Endothelial cell of umbilical vein (primary cell): ENCODE measurements at regions not wholly inside any gene's neighbourhood (a gene's known extent, or its start where the extent isn't known, plus 50 kb on each side); places are given as distances from the start of the nearest gene placed in this dataset.

Experiments
- BruUV-seq: library from RNA; stranded (reverse); fragments of 400-500 nt; replicated peaks from 2 replicates; lab custom pipeline; 2021; lab: Mats Ljungman, UMichigan
- CTCF ChIA-PET: fragments of 300-600, 350-600 bp; sonication (Branson Sonifier 250); formaldehyde crosslinking; loops from one replicate; lab custom pipeline; 2021; ENCODE audit warnings: antibody characterized with exemption, inconsistent platforms; lab: Charles Lee
- POLR2A ChIA-PET: fragments of 300-600, 350-600 bp; sonication (Branson Sonifier 250); formaldehyde crosslinking; loops from one replicate; lab custom pipeline; 2021; ENCODE audit warnings: antibody characterized with exemption, inconsistent platforms; lab: Charles Lee
- DNase-seq: peaks from one replicate; pipeline ENCODE4 v3.0.0-alpha.2; 2011; ENCODE audit warnings: low read depth, low spot score
- FAIRE-seq: peaks from 2 replicates; lab custom pipeline; 2011; peaks lifted over from hg19 to GRCh38; lab: Jason Lieb, UNC
- H2AFZ ChIP-seq: 2 replicates; pipeline ENCODE4 v1.6.0; 2012; ENCODE audit warnings: low read depth, low read length, control low read depth, inconsistent platforms
- H3K27ac ChIP-seq: 2 replicates; pipeline ENCODE4 v1.5.1; 2011; ENCODE audit warnings: low read depth, mild to moderate bottlenecking, control low read depth, low read length, moderate library complexity; ENCODE audit not compliant: insufficient read depth
- H3K27me3 ChIP-seq, 2 experiments: 2 replicates each; pipeline versions ENCODE4 v1.6.0 to v1.6.1; 2011; ENCODE audit warnings: low read length in 2 of 2, mixed read lengths in 1 of 2; ENCODE audit not compliant: control insufficient read depth in 2 of 2, insufficient read depth in 2 of 2
- H3K36me3 ChIP-seq, 2 experiments: 2 replicates in 1 of 2; 3 replicates in 1 of 2; pipeline ENCODE4 v1.5.1; 2011; ENCODE audit warnings: low read length in 2 of 2, mild to moderate bottlenecking in 1 of 2, moderate library complexity in 1 of 2; ENCODE audit not compliant: control insufficient read depth in 2 of 2, insufficient read depth in 2 of 2; ENCODE audit errors: extremely low read depth in 1 of 2
- H3K4me1 ChIP-seq: 3 replicates; pipeline ENCODE4 v1.5.1; 2011; ENCODE audit warnings: mild to moderate bottlenecking, low read length; ENCODE audit not compliant: control insufficient read depth, insufficient read depth; ENCODE audit errors: extremely low read depth
- H3K4me2 ChIP-seq: 2 replicates; pipeline ENCODE4 v1.6.1; 2011; ENCODE audit warnings: low read length, control low read depth, mixed read lengths; ENCODE audit not compliant: insufficient read depth
- H3K4me3 ChIP-seq, 3 experiments: fragments of 200-600 bp in 1 of 3; sonication (generic), shearing (Covaris generic) in 1 of 3; replicated peaks in 1 of 3; 2 replicates each; pipeline ENCODE4 v1.5.1; 2011 to 2016; ENCODE audit warnings: control low read depth in 3 of 3, low read length in 3 of 3, mild to moderate bottlenecking in 2 of 3, inconsistent platforms in 1 of 3, low read depth in 1 of 3, moderate library complexity in 1 of 3; ENCODE audit not compliant: insufficient read depth in 1 of 3
- H3K79me2 ChIP-seq: 2 replicates; pipeline ENCODE4 v1.6.0; 2012; ENCODE audit warnings: low read length, inconsistent platforms; ENCODE audit not compliant: control insufficient read depth, insufficient read depth
- H3K9ac ChIP-seq: replicated peaks from 2 replicates; pipeline ENCODE3; 2011; ENCODE audit warnings: low read length, control low read depth; ENCODE audit not compliant: insufficient read depth; ENCODE audit errors: extremely low read depth
- H3K9me1 ChIP-seq: replicated peaks from 3 replicates; pipeline ENCODE4 v1.6.0; 2011; ENCODE audit warnings: mild to moderate bottlenecking, low read length; ENCODE audit not compliant: control insufficient read depth, insufficient read depth; ENCODE audit errors: extremely low read depth
- H3K9me3 ChIP-seq: replicated peaks from 2 replicates; pipeline ENCODE4 v1.5.1; 2012; ENCODE audit warnings: low read length, inconsistent platforms; ENCODE audit not compliant: control insufficient read depth, insufficient read depth
- H4K20me1 ChIP-seq: replicated peaks from 2 replicates; pipeline ENCODE3; 2011; ENCODE audit warnings: mild to moderate bottlenecking, low read length; ENCODE audit not compliant: control insufficient read depth, insufficient read depth; ENCODE audit errors: extremely low read depth
- CTCF ChIP-seq, 2 donors: IDR thresholded peaks; 1 replicate in 1 of 2; 2 replicates in 1 of 2; pipeline ENCODE4 v1.5.1; 2011; ENCODE audit warnings: low read length in 2 of 2, mild to moderate bottlenecking in 2 of 2, moderate library complexity in 2 of 2, control low read depth in 1 of 2, inconsistent platforms in 1 of 2, low read depth in 1 of 2; ENCODE audit not compliant: insufficient read depth in 1 of 2; ENCODE audit errors: extremely low read depth in 1 of 2
- EZH2 ChIP-seq: IDR thresholded peaks from 2 replicates; pipeline ENCODE4 v1.6.1; 2012; ENCODE audit warnings: borderline replicate concordance, low read depth, mild to moderate bottlenecking, moderate library complexity, low read length, inconsistent platforms; ENCODE audit not compliant: severe bottlenecking
- FOS ChIP-seq: IDR thresholded peaks from 2 replicates; pipeline ENCODE4 v1.6.1; 2011; ENCODE audit warnings: mild to moderate bottlenecking, low read length, moderate library complexity, borderline replicate concordance; ENCODE audit not compliant: insufficient read depth
- GATA2 ChIP-seq: IDR thresholded peaks from 2 replicates; pipeline ENCODE4 v1.7.0; 2011; ENCODE audit warnings: low read depth, mild to moderate bottlenecking, moderate library complexity, mixed read lengths, low read length; ENCODE audit not compliant: insufficient read length, insufficient read depth
- JUN ChIP-seq: IDR thresholded peaks from 2 replicates; pipeline ENCODE4 v1.6.1; 2011; ENCODE audit warnings: borderline replicate concordance, low read depth; ENCODE audit not compliant: insufficient read length, insufficient read depth
- MAX ChIP-seq: IDR thresholded peaks from 2 replicates; pipeline ENCODE4 v1.6.1; 2011; ENCODE audit not compliant: insufficient read depth, insufficient read length
- MYC ChIP-seq: IDR thresholded peaks from one replicate; pipeline ENCODE4 v1.6.1; 2011; ENCODE audit warnings: mild to moderate bottlenecking, low read depth, low read length
- POLR2A ChIP-seq: IDR thresholded peaks from 2 replicates; pipeline ENCODE4 v1.6.1; 2012; ENCODE audit warnings: low read depth, mild to moderate bottlenecking, control low read depth, low read length
- POLR2AphosphoS5 ChIP-seq: IDR thresholded peaks from 2 replicates; pipeline ENCODE4 v1.6.1; 2012; ENCODE audit warnings: low read depth, mild to moderate bottlenecking, control low read depth, low read length, moderate library complexity; ENCODE audit not compliant: insufficient read depth
- dilution Hi-C: fragments of 300-500 bp; cut with MboI; formaldehyde crosslinking; loops from one replicate; pipeline ENCODE4 v1.15.0; 2019; ENCODE audit warnings: low sequenced_read_pairs; ENCODE audit not compliant: extremely low pct_ligation_motif_present
- intact Hi-C: fragments of 100-400 bp; cut with micrococcal nuclease; formaldehyde crosslinking; loops from one replicate; pipeline ENCODE4 v1.10.0; 2022

- no peaks in the 10 kb centered on the region for H3K27me3 ChIP-seq
- H3K27ac ChIP-seq, result no peak overlapping the region
- intact Hi-C loops, result no loop called here
- TF ChIP-seq MYC (no peak), JUN (no peak), POLR2AphosphoS5 (no peak), FOS (no peak), POLR2A (no peak), MAX (no peak), GATA2 (no peak)
- H3K9me3 ChIP-seq, result no peaks in the 10 kb centered on the region
- FAIRE-seq (no peak), DNase-seq (no peak)
- peaks cover 11% of the 10 kb centered on the region for H3K4me1 ChIP-seq
- H3K4me2 ChIP-seq, result no peak overlapping the region
- ChIA-PET CTCF (no interaction called here), POLR2A (no interaction called here)
- H4K20me1 ChIP-seq, result no peaks in the 10 kb centered on the region
- H3K9ac ChIP-seq, result no peak overlapping the region
- H3K36me3 ChIP-seq, result no peaks in the 10 kb centered on the region
- no peaks in the 10 kb centered on the region for H3K79me2 ChIP-seq
- no peak overlapping the region for H3K4me3 ChIP-seq
- no TSS peak for BruUV-seq
- H2AFZ ChIP-seq, result no peak overlapping the region
- dilution Hi-C loops, result no loop called here
- no peaks in the 10 kb centered on the region for H3K9me1 ChIP-seq
Measured at GRCh38 chr14:53836551-53836950, 120.1 kb downstream of the BMP4 start.

DNA sequence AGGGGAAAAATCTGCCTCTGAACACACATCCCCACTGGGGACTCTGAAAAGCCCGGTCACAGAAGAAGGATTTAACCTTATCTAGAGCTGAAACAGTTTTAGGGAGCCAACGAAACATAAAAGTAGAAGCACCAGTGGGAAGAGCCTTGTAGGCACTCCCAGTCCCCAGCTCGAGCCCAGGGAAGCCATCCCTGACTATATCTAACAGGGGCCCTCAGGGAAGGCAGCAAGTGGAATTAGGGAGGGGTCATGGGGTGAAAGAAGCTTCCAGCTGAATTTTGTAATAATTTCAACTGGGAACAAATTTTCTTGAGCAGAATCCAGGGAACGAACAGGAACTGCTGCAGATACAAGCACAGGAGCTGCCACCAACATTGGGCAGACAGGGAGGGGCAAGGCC lies 127.8 kb downstream of the BMP4 start:
- no peak overlapping the region for H3K9ac ChIP-seq
- no peak overlapping the region for H3K27ac ChIP-seq
- H3K4me1 ChIP-seq, result no peaks in the 10 kb centered on the region
- FAIRE-seq (no peak), DNase-seq (no peak)
- no peaks in the 10 kb centered on the region for H3K27me3 ChIP-seq
- no TSS peak for BruUV-seq
- H3K4me3 ChIP-seq, result no peak overlapping the region
- no peaks in the 10 kb centered on the region for H3K9me3 ChIP-seq
- H4K20me1 ChIP-seq, result no peaks in the 10 kb centered on the region
- no peaks in the 10 kb centered on the region for H3K9me1 ChIP-seq
- intact Hi-C loops, result no loop called here
- ChIA-PET CTCF (interaction anchor here (1.0 to 1.4 kb wide), 2 partner anchors 9 to 21 kb away, joined by 4 to 5 read pairs; no protein-coding TSS in a partner anchor), POLR2A (no interaction called here)
- H3K79me2 ChIP-seq, result no peaks in the 10 kb centered on the region
- H3K36me3 ChIP-seq, result no peaks in the 10 kb centered on the region
- H2AFZ ChIP-seq, result no peak overlapping the region
- no peak for TF ChIP-seq JUN
- TF ChIP-seq FOS, result no peak
- no peak for TF ChIP-seq MYC
- no peak for TF ChIP-seq POLR2A
- no peak for TF ChIP-seq EZH2
- TF ChIP-seq CTCF (IDR thresholded peaks at IDR 0.05; ENCODE audit: extremely low read depth in 1 of 2, insufficient read depth in 1 of 2, low read depth in 1 of 2, low read length in 2 of 2), result no peak
- TF ChIP-seq GATA2, result no peak
- no peak overlapping the region for H3K4me2 ChIP-seq
- dilution Hi-C loops, result no loop called here
